ENCODE measurements at regions not wholly inside any gene's neighbourhood (a gene's known extent, or its start where the extent isn't known, plus 50 kb on each side); places are given as distances from the start of the nearest gene placed in this dataset.

GRCh38 chr11:43576320-43576802 is 104.2 kb upstream of the HSD17B12 start:
- DNase-seq: no peak

GRCh38 chr11:43576803-43577521 is 103.6 kb upstream of the HSD17B12 start:
- DNase-seq: no peak

GRCh38 chr11:43577566-43578264 is 102.8 kb upstream of the HSD17B12 start:
- no peak for DNase-seq

- no peak for DNase-seq
These were observed 102.0 kb upstream of the HSD17B12 start for GRCh38 chr11:43578346-43579170.

- peak; percentile 53 for DNase-seq
These were observed 101.2 kb upstream of the HSD17B12 start for GRCh38 chr11:43579171-43579918.

- DNase-seq: no peak
These were observed 100.6 kb upstream of the HSD17B12 start for GRCh38 chr11:43579919-43580276.

- DNase-seq: no peak
These were observed 99.7 kb upstream of the HSD17B12 start for GRCh38 chr11:43580735-43581369.

GRCh38 chr11:43581370-43582023 is 99.0 kb upstream of the HSD17B12 start:
- no peak for DNase-seq

- DNase-seq: no peak
These were observed 98.3 kb upstream of the HSD17B12 start for GRCh38 chr11:43582024-43582862.

GRCh38 chr11:43582863-43583462 is 97.6 kb upstream of the HSD17B12 start:
- DNase-seq: no peak

GRCh38 chr11:43583548-43583947 is 97.0 kb upstream of the HSD17B12 start:
- DNase-seq: no peak

GRCh38 chr11:43585877-43586608 is 94.5 kb upstream of the HSD17B12 start:
- DNase-seq: no peak

- no peak for DNase-seq
These were observed 90.8 kb upstream of the HSD17B12 start for GRCh38 chr11:43589601-43590250.

- no peak for DNase-seq
These were observed 79.0 kb upstream of the HSD17B12 start for GRCh38 chr11:43601511-43601910.

GRCh38 chr11:43602670-43603069 is 77.9 kb upstream of the HSD17B12 start:
- no peak for DNase-seq

- no peak for DNase-seq
These were observed 66.3 kb upstream of the HSD17B12 start for GRCh38 chr11:43614214-43614613.

GRCh38 chr11:43619863-43620505 is 60.6 kb upstream of the HSD17B12 start:
- no peak for DNase-seq

GRCh38 chr11:43626798-43627197 is 53.7 kb upstream of the HSD17B12 start:
- DNase-seq: no peak

All from activated naive CD4-positive, alpha-beta T cell treated with anti-CD3 and anti-CD28 coated beads, Interleukin-2, amount 50 U/mL, for 16 hours (primary cell).